GM12878 (cell line): ENCODE measurements at regions not wholly inside any gene's neighbourhood (a gene's known extent, or its start where the extent isn't known, plus 50 kb on each side); places are given as distances from the start of the nearest gene placed in this dataset.

Source experiments
- ATAC-seq: fragments of 200-7000 bp; cut with Tn5 transposase; 3 replicates; pipeline ENCODE4 v1.9.1; 2020; ENCODE audit warnings: mild to moderate bottlenecking, moderate library complexity
- BruUV-seq: library from RNA; stranded (reverse); fragments of 400-500 nt; replicated peaks from 2 replicates; lab custom pipeline; 2021; lab: Mats Ljungman, UMichigan
- CTCF ChIA-PET: fragments of 300-600 bp; sonication (Branson Sonifier 250); formaldehyde crosslinking; extraction: SDS; loops from one replicate; lab custom pipeline; 2021; ENCODE audit warnings: inconsistent platforms; lab: Yijun Ruan, JAX
- POLR2A ChIA-PET: fragments of 350-600 bp; formaldehyde crosslinking; extraction: SDS; loops from one replicate; lab custom pipeline; 2021; ENCODE audit warnings: inconsistent platforms; lab: Charles Lee
- RAD21 ChIA-PET: fragments of 300-600 bp; sonication (Branson Sonifier 250); formaldehyde crosslinking; loops from one replicate; lab custom pipeline; 2023; ENCODE audit warnings: antibody characterized with exemption; ENCODE audit not compliant: unreplicated experiment; lab: Charles Lee
- SMC1A ChIA-PET: fragments of 300-600 bp; sonication (Branson Sonifier 250); formaldehyde crosslinking; loops from one replicate; lab custom pipeline; 2023; ENCODE audit not compliant: unreplicated experiment, uncharacterized antibody; lab: Charles Lee
- DNase-seq: peaks from one replicate; pipeline ENCODE4 v3.0.0-alpha.2; 2011; ENCODE audit warnings: low read depth, low spot score
- FAIRE-seq: peaks from 3 replicates; lab custom pipeline; 2011; peaks lifted over from hg19 to GRCh38; lab: Jason Lieb, UNC
- H2AFZ ChIP-seq: 2 replicates; pipeline ENCODE4 v1.6.0; 2011; ENCODE audit warnings: low read depth, low read length, control low read depth; ENCODE audit not compliant: control insufficient read depth
- H3K27ac ChIP-seq: 2 replicates; pipeline ENCODE4 v1.5.1; 2011; ENCODE audit warnings: control low read depth; ENCODE audit not compliant: control insufficient read depth, insufficient read depth
- H3K27me3 ChIP-seq, 2 experiments: replicated peaks in 1 of 2; 2 replicates each; pipeline versions ENCODE4 v1.6.0 to v1.6.1; 2011; ENCODE audit warnings: low read length in 1 of 2; ENCODE audit not compliant: control insufficient read depth in 2 of 2, insufficient read depth in 2 of 2
- H3K36me3 ChIP-seq, 2 experiments: 2 replicates each; pipeline ENCODE4 v1.5.1; 2011; ENCODE audit warnings: low read length in 1 of 2; ENCODE audit not compliant: control insufficient read depth in 2 of 2, insufficient read depth in 2 of 2
- H3K4me1 ChIP-seq: 2 replicates; pipeline ENCODE4 v1.6.1; 2011; ENCODE audit warnings: mild to moderate bottlenecking, low read length, moderate library complexity, mixed read lengths; ENCODE audit not compliant: control insufficient read depth, insufficient read depth
- H3K4me2 ChIP-seq: 2 replicates; pipeline ENCODE4 v1.6.0; 2011; ENCODE audit warnings: control low read depth; ENCODE audit not compliant: control insufficient read depth, insufficient read depth
- H3K4me3 ChIP-seq: fragments of 200-600 bp; sonication (generic); 2 replicates; pipeline ENCODE4 v1.5.1; 2016
- H3K79me2 ChIP-seq: 2 replicates; pipeline ENCODE4 v1.6.0; 2011; ENCODE audit warnings: low read length; ENCODE audit not compliant: control insufficient read depth, insufficient read depth
- H3K9ac ChIP-seq: 2 replicates; pipeline ENCODE4 v1.8.0; 2011; ENCODE audit warnings: low read length, control low read depth, mixed read lengths; ENCODE audit not compliant: control insufficient read depth, insufficient read depth
- H3K9me3 ChIP-seq: replicated peaks from 3 replicates; pipeline ENCODE4 v1.5.1; 2011; ENCODE audit warnings: mild to moderate bottlenecking, low read length; ENCODE audit not compliant: control insufficient read depth, insufficient read depth
- H4K20me1 ChIP-seq: 2 replicates; pipeline ENCODE4 v1.6.0; 2011; ENCODE audit not compliant: control insufficient read depth, insufficient read depth
- FOS ChIP-seq: IDR thresholded peaks from 3 replicates; pipeline ENCODE4 v1.6.1; 2011; ENCODE audit warnings: borderline replicate concordance; ENCODE audit not compliant: insufficient read length; ENCODE audit errors: extremely low read depth
- HCFC1 ChIP-seq: fragments of 150-350 bp; IDR thresholded peaks from 2 replicates; pipeline ENCODE4 v1.6.1; 2014; ENCODE audit warnings: low read length
- KDM1A ChIP-seq: fragments of 200-600 bp; sonication (generic); IDR thresholded peaks from 2 replicates; pipeline ENCODE4 v1.6.1; 2016; ENCODE audit warnings: borderline replicate concordance
- SUPT20H ChIP-seq: IDR thresholded peaks from 2 replicates; pipeline ENCODE4 v1.6.1; 2011; ENCODE audit warnings: low read depth, mild to moderate bottlenecking, low read length, moderate library complexity, borderline replicate concordance; ENCODE audit not compliant: control insufficient read depth
- WGBS: methylation state at CpG from one replicate; pipeline ENCODE4 v1.1.6; 2016; ENCODE audit warnings: low lambda C conversion rate; ENCODE audit not compliant: insufficient replicate concordance, insufficient coverage; ENCODE audit errors: missing lambda C conversion rate; 5-methylcytosine and 5-hydroxymethylcytosine counted together
- in situ Hi-C: fragments of 300-500 bp; cut with MboI; formaldehyde crosslinking; loops from 9 replicates; pipeline ENCODE4 v1.14.3; 2018; ENCODE audit warnings: mixed read lengths
- intact Hi-C: fragments of 100-400 bp; cut with micrococcal nuclease; formaldehyde crosslinking; loops from one replicate; pipeline ENCODE4 v1.14.2; 2022; ENCODE audit not compliant: unreplicated experiment
- TF ChIP-seq, protein P1 (sequence below): fragments of 450-650 bp; IDR thresholded peaks from 2 replicates; pipeline ENCODE4 v1.6.1; 2017; ENCODE audit warnings: mild to moderate bottlenecking, low read depth, inconsistent platforms; ENCODE audit not compliant: poor library complexity, severe bottlenecking
- TF ChIP-seq, protein P2 (sequence below): IDR thresholded peaks from 2 replicates; pipeline ENCODE4 v1.6.1; 2012; ENCODE audit warnings: low read depth, low read length, improper control_type of control experiment
- TF ChIP-seq, protein P3 (sequence below): IDR thresholded peaks from 2 replicates; pipeline ENCODE4 v1.6.1; 2012; ENCODE audit warnings: low read depth, low read length, improper control_type of control experiment

DNA sequence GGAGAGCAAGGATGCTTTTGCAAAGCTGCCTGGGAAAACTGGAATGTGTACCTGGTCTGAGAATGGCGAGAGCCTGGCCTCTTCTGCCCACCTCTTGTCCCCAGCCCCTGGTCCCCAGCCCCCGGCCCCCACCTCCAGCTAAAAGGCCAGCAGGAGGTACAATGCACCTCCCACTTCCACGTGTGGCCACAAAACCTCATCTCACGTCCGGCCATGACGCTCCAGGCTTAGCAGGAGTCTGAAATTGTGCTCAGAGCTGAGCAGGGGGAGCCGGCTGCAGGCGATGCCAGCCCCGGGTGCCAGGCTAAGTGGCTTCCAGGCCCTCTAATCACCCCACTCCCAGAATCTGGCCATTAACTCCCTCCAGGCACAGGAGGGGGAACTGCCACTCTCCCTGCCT, 83.1 kb upstream of the PRR20G start:
- no peaks in the 10 kb centered on the region for H4K20me1 ChIP-seq
- CTCF ChIA-PET, result no interaction called here
- no peaks in the 10 kb centered on the region for H3K9me3 ChIP-seq
- POLR2A ChIA-PET, result no interaction called here
- no TSS peak for BruUV-seq
- no peaks in the 10 kb centered on the region for H3K36me3 ChIP-seq
- DNase-seq (no peak), ATAC-seq (no peak), FAIRE-seq (no peak)
- intact Hi-C loops, result no loop called here
- in situ Hi-C loops, result no loop called here
- SMC1A ChIA-PET, result no interaction called here
- no peak overlapping the region for H3K4me3 ChIP-seq
- no peak overlapping the region for H3K9ac ChIP-seq
- RAD21 ChIA-PET, result interaction anchor here (0.6 kb wide), 1 partner anchor 1234 kb away, joined by 3 read pairs; no protein-coding TSS in a partner anchor
- H3K27ac ChIP-seq, result no peak overlapping the region
- TF ChIP-seq, protein P1, sequence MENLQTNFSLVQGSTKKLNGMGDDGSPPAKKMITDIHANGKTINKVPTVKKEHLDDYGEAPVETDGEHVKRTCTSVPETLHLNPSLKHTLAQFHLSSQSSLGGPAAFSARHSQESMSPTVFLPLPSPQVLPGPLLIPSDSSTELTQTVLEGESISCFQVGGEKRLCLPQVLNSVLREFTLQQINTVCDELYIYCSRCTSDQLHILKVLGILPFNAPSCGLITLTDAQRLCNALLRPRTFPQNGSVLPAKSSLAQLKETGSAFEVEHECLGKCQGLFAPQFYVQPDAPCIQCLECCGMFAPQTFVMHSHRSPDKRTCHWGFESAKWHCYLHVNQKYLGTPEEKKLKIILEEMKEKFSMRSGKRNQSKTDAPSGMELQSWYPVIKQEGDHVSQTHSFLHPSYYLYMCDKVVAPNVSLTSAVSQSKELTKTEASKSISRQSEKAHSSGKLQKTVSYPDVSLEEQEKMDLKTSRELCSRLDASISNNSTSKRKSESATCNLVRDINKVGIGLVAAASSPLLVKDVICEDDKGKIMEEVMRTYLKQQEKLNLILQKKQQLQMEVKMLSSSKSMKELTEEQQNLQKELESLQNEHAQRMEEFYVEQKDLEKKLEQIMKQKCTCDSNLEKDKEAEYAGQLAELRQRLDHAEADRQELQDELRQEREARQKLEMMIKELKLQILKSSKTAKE, result no peak
- TF ChIP-seq HCFC1 (no peak), FOS (no peak), SUPT20H (no peak), KDM1A (no peak)
- TF ChIP-seq, protein P2, sequence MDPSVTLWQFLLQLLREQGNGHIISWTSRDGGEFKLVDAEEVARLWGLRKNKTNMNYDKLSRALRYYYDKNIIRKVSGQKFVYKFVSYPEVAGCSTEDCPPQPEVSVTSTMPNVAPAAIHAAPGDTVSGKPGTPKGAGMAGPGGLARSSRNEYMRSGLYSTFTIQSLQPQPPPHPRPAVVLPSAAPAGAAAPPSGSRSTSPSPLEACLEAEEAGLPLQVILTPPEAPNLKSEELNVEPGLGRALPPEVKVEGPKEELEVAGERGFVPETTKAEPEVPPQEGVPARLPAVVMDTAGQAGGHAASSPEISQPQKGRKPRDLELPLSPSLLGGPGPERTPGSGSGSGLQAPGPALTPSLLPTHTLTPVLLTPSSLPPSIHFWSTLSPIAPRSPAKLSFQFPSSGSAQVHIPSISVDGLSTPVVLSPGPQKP, result no peak
- TF ChIP-seq, protein P3, sequence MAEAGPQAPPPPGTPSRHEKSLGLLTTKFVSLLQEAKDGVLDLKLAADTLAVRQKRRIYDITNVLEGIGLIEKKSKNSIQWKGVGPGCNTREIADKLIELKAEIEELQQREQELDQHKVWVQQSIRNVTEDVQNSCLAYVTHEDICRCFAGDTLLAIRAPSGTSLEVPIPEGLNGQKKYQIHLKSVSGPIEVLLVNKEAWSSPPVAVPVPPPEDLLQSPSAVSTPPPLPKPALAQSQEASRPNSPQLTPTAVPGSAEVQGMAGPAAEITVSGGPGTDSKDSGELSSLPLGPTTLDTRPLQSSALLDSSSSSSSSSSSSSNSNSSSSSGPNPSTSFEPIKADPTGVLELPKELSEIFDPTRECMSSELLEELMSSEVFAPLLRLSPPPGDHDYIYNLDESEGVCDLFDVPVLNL, result no peak
- no peaks in the 10 kb centered on the region for H3K4me1 ChIP-seq
- whole genome bisulfite sequencing, result 0% methylated on average over 7 of the region's 9 CpGs
- H2AFZ ChIP-seq, result no peak overlapping the region
- H3K27me3 ChIP-seq, result no peaks in the 10 kb centered on the region; a peak in 2 of 4 replicates
- H3K79me2 ChIP-seq, result no peaks in the 10 kb centered on the region
- H3K4me2 ChIP-seq, result no peak overlapping the region
